Upper lobe of right lung (tissue), 1 donor: ENCODE measurements at regions not wholly inside any gene's neighbourhood (a gene's known extent, or its start where the extent isn't known, plus 50 kb on each side); places are given as distances from the start of the nearest gene placed in this dataset.
A peak's percentile ranks its signal among the peaks of the same experiment; 100 is the strongest.

Source experiments
- ATAC-seq: fragments of 200-7000 bp; cut with Tn5 transposase; one replicate; pipeline ENCODE4 v1.9.1; 2020; ENCODE audit warnings: mild to moderate bottlenecking, moderate library complexity
- DNase-seq: peaks from one replicate; pipeline ENCODE4 v3.0.0-alpha.2; 2020
- H3K27ac ChIP-seq: fragments of 200-600 bp; one replicate; pipeline ENCODE4 v1.8.0; 2022
- H3K27me3 ChIP-seq: fragments of 200-600 bp; one replicate; pipeline ENCODE4 v1.8.0; 2022; ENCODE audit warnings: mild to moderate bottlenecking
- H3K36me3 ChIP-seq: fragments of 200-600 bp; one replicate; pipeline ENCODE4 v1.8.0; 2022
- H3K4me1 ChIP-seq: fragments of 200-600 bp; one replicate; pipeline ENCODE4 v1.8.0; 2022
- H3K4me3 ChIP-seq: fragments of 200-600 bp; one replicate; pipeline ENCODE4 v1.8.0; 2022; ENCODE audit warnings: mild to moderate bottlenecking
- H3K9me3 ChIP-seq: fragments of 200-600 bp; one replicate; pipeline ENCODE4 v1.8.0; 2022
- intact Hi-C: fragments of 100-400 bp; cut with DNase I; formaldehyde crosslinking; loops from one replicate; pipeline ENCODE4 v1.11.0; 2022
- TF ChIP-seq, protein P1 (sequence below): fragments of 200-600 bp; IDR thresholded peaks from one replicate; pipeline ENCODE4 v1.8.0; 2022; ENCODE audit warnings: antibody characterized with exemption
- donor health status: DM: no; HTN: yes; CAD: no; lungs with severe emphysema.

DNA sequence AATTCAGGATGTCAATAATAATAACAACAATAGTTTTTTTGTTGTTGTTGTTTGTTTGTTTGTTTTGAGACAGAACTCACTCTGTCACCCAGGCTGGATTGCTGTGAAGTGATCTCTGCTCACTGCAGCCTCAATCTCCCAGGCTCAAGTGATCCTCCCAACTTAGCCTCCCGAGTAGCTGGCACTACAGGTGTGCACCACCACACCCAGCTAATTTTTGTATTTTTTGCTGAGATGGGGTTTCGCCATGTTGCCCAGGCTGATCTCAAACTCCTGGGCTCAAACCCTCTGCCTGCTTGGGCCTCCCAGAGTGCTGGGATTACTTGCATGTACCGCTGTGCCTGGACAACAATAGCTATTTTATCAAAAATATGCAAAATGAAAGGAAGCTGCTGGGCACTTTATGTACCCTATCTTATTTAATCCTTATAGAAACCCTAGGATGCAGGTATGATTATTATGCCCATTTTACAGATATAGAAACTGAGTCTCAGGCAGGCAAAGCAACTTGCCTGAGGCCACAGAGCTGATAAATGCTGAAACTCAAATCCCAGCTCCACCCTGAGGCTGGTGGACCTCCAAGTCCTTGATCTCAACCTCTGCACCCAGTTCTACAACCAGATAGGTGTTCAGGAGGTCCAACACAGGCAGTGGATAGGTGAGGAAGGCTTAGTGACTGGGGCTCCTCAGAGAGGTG, 57.4 kb upstream of the CTPS1 start:
- Histone ChIP-seq H3K27me3 (no peaks in the 10 kb centered on the region), H3K27ac (no peak overlapping the region), H3K9me3 (no peaks in the 10 kb centered on the region), H3K36me3 (no peaks in the 10 kb centered on the region), H3K4me1 (no peaks in the 10 kb centered on the region), H3K4me3 (no peak overlapping the region)
- DNase-seq (no peak), ATAC-seq (no peak)
- intact Hi-C loops: no loop called here
- TF ChIP-seq, protein P1, sequence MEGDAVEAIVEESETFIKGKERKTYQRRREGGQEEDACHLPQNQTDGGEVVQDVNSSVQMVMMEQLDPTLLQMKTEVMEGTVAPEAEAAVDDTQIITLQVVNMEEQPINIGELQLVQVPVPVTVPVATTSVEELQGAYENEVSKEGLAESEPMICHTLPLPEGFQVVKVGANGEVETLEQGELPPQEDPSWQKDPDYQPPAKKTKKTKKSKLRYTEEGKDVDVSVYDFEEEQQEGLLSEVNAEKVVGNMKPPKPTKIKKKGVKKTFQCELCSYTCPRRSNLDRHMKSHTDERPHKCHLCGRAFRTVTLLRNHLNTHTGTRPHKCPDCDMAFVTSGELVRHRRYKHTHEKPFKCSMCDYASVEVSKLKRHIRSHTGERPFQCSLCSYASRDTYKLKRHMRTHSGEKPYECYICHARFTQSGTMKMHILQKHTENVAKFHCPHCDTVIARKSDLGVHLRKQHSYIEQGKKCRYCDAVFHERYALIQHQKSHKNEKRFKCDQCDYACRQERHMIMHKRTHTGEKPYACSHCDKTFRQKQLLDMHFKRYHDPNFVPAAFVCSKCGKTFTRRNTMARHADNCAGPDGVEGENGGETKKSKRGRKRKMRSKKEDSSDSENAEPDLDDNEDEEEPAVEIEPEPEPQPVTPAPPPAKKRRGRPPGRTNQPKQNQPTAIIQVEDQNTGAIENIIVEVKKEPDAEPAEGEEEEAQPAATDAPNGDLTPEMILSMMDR: no peak

DNA sequence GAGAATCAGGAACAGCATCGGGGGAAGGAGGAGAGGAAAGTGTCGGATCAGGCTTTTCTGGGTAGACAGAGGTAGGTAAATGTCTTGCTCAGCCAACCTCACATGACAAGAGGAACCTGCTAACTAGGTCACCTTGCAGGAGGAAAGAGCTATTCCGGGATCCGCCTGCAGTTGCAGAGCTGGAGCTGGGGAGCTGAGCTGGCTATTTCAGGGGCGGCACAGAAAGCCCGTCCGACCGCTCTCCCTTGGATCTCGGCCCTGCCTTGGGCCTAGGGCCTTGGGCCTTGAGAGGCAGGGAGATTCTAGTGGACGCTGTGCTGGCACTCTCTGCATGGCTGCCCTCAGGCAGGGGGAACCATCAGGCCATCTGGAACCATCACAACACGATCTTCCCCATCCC, 56.5 kb upstream of the CTPS1 start:
- Histone ChIP-seq H3K27me3 (no peaks in the 10 kb centered on the region), H3K9me3 (no peaks in the 10 kb centered on the region), H3K36me3 (no peaks in the 10 kb centered on the region), H3K27ac (no peak overlapping the region), H3K4me3 (no peak overlapping the region), H3K4me1 (no peaks in the 10 kb centered on the region)
- ATAC-seq (no peak), DNase-seq (peak; percentile 43)
- TF ChIP-seq, protein P1: no peak
- intact Hi-C loops: no loop called here

DNA sequence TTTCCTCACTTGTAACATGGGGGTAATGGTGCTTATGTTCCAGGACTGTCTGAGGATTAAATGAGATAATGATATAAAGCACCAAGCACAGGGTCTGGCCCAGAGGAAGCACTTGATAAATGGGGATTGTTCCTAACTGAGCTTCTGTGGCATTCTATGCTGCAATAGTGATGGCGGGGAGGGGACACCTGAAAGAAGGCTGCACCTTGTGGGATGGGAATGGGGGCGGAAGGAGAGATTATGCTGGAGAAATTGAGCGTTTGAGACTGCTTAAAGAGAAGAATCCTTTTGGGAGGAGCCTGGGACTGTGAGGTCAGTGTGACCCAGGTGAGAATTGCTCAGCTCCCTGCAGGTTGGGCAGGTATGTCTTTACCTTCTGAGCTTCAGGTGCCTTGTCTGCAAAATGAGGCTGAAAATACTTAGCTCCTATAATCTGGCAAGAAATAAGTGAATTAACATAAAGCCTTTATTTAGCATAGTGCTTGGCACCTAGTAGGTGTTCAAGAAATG, 55.9 kb upstream of the CTPS1 start:
- H3K4me3 ChIP-seq: no peak overlapping the region
- no peaks in the 10 kb centered on the region for H3K36me3 ChIP-seq
- DNase-seq (no peak), ATAC-seq (no peak)
- TF ChIP-seq, protein P1: no peak
- H3K9me3 ChIP-seq: no peaks in the 10 kb centered on the region
- no peaks in the 10 kb centered on the region for H3K27me3 ChIP-seq
- no peak overlapping the region for H3K27ac ChIP-seq
- no peaks in the 10 kb centered on the region for H3K4me1 ChIP-seq
- intact Hi-C loops: no loop called here

DNA sequence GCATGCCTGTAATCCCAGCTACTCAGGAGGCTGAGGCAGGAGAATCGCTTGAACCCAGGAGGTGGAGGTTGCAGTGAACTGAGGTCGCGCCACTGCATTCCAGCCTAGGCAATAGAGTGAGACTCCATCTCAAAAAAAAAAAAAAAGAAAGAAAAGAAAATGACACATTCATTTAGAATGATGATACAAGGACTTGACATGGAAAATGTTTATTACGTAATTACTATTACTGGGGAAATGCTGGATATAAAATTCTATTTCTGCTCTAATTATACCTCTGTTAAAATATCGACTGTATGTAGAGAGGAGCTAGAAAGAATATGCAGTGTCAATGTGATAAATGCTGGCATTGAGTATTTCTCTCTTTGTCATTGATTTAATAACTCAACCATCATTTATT, 54.7 kb upstream of the CTPS1 start:
- ATAC-seq: no peak
- TF ChIP-seq, protein P1: no peak
- DNase-seq: no peak

DNA sequence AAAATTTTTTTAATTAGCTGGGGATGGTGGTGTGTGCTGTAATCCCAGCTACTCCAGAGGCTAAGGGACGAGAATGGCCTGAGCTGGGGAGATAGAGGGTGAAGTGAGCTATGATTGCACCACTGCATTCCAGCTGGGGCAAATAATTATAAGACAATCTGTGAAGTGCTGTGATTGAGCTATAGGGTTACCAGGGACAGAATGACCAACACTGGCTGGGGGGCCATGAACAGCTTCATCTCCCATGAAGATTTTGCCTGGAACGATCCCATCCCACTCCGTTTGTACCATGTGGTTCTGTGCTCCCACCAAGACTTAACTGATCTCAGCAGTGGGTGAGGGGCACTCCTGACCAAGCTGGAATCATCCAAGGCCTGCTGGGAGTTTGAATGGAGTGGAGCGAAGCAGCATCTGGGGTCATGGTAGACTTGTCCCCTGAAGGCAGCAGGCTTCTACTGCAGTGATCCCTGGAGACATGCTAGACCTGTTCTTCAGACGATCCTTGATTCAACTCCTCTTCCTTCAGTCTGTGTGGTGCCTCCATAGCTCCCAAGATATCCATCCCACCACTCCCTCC, 53.6 kb upstream of the CTPS1 start:
- intact Hi-C loops: no loop called here
- no peak for ATAC-seq
- DNase-seq: peak; percentile 2
- Histone ChIP-seq H3K9me3 (no peaks in the 10 kb centered on the region), H3K27me3 (no peaks in the 10 kb centered on the region), H3K36me3 (no peaks in the 10 kb centered on the region), H3K4me3 (no peak overlapping the region), H3K4me1 (no peaks in the 10 kb centered on the region), H3K27ac (no peak overlapping the region)
- TF ChIP-seq, protein P1: no peak

More for the DNA sequence above, 54.7 kb upstream of the CTPS1 start:
- Histone ChIP-seq H3K27me3 (no peaks in the 10 kb centered on the region), H3K9me3 (no peaks in the 10 kb centered on the region), H3K4me3 (no peak overlapping the region), H3K4me1 (no peaks in the 10 kb centered on the region), H3K36me3 (no peaks in the 10 kb centered on the region), H3K27ac (no peak overlapping the region)
- intact Hi-C loops: no loop called here
